ENCODE measurements at regions not wholly inside any gene's neighbourhood (a gene's known extent, or its start where the extent isn't known, plus 50 kb on each side); places are given as distances from the start of the nearest gene placed in this dataset.

DNA sequence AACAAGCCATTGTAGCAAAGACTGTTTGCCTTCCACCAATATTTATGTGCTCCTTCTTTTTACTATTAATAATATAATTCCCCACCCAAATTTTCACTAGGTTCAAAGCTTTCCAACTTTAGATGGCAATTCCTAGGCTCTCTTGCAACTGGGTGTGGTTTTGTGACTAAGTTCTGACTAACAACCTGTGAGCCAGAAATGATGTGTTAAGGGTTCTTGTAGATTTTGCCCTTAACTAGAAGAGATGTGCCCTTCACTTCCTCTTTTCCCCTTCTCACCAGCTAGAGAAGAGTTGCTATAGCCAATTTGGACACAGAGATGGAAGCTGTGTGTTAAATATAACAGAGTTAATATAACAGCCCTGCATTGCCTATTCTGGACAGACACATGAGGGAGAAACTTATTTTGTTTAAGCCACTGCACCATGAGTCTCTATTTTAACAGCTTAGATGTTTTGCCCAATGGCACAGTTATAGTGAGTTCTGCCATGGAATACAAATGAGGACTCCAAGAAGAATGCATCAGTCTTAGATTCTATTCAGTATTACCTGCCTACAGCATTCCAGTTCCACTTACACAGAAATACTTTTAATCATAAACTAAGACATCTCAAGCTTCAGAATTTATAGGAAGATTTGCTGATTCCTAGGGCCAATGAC is 216.2 kb downstream of the DUSP6 start:
- no peak overlapping the region for H3K4me3 ChIP-seq (ENCODE audit: low read length)
- H3K9me3 ChIP-seq (ENCODE audit: insufficient read depth, low read depth, low read length): no peaks in the 10 kb centered on the region
- H3K27me3 ChIP-seq (ENCODE audit: insufficient read depth, low read length): no peaks in the 10 kb centered on the region
- no peak overlapping the region for H3K27ac ChIP-seq (ENCODE audit: low read depth, low read length)
- no peak overlapping the region for H3K9ac ChIP-seq (ENCODE audit: low read depth, low read length)
- 0 out of 2 replicates have a peak, but pooled peaks cover 3% of the 10 kb centered on the region for H3K4me1 ChIP-seq (ENCODE audit: insufficient read depth, low read length)
- H3K36me3 ChIP-seq (ENCODE audit: insufficient read depth, low read length): no peaks in the 10 kb centered on the region

DNA sequence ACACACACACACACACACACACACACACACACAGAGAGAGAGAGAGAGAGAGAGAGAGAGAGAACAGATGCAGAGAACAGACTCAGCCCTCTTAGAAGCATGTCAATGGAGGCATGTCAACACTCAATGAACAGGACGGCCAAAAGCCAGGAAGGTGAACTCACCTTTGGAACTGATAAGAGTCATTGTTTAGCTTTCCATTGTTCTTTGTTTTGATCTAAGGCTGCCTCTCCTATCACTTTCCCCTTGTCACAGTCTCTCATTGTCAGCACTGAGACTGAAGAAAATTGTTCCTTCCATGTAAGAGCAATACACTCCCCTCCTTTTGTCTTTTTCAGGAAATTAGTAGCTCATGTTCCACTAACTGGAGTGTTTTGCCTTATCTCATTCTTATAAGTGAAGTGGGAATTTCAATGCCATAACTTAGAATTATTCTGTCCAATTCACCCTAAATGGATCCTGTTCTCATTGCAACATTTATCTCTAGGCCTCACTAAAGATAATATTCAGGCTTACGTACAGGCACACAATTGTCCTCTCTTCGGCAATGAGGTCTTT is 218.0 kb downstream of the DUSP6 start:
- Histone ChIP-seq H3K36me3 (ENCODE audit: insufficient read depth, low read length) (no peaks in the 10 kb centered on the region), H3K9me3 (ENCODE audit: insufficient read depth, low read depth, low read length) (no peaks in the 10 kb centered on the region), H3K27me3 (ENCODE audit: insufficient read depth, low read length) (no peaks in the 10 kb centered on the region), H3K27ac (ENCODE audit: low read depth, low read length) (no peak overlapping the region), H3K4me3 (ENCODE audit: low read length) (no peak overlapping the region), H3K4me1 (ENCODE audit: insufficient read depth, low read length) (0 out of 2 replicates have a peak, but pooled peaks cover 3% of the 10 kb centered on the region), H3K9ac (ENCODE audit: low read depth, low read length) (no peak overlapping the region)
- WGBS: 94% methylated on average over 3 of the region's 3 CpGs

DNA sequence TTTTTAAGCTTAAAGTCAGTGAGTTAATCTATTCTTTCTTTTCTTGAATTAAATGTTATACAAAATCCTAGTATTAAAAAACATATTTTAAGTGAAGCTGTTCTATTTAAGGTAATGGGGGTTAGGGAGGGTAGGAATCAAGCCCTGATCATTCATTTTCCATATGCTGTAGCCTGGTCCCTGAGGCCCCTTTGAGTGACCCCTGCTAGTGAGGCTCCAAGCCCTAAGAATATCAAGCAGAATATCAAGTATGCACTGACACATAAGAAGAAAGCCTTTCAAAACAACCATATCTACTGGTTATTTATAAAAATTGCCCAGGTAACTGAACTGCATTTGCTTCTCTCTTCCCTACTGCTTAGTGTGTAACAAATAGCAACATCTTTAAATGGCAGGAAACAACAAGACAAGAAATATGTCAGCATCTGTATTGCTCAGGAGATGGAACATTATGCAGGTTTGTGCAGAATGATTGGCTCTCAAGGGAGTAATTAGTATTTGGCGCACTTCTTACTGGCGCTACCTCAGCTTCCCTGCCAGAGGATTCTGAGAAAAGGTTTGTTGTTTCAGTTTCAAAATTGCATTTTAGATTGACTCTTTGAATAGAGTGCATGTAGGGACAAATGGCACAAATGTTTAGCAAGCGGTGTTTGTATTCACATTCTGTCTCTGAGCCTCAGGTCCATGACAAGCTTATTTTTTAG is 223.0 kb downstream of the DUSP6 start:
- H3K4me3 ChIP-seq (ENCODE audit: low read length): no peak overlapping the region
- H3K36me3 ChIP-seq (ENCODE audit: insufficient read depth, low read length): no peaks in the 10 kb centered on the region
- no peaks in the 10 kb centered on the region for H3K4me1 ChIP-seq (ENCODE audit: insufficient read depth, low read length)
- H3K27ac ChIP-seq (ENCODE audit: low read depth, low read length): no peak overlapping the region
- no peaks in the 10 kb centered on the region for H3K9me3 ChIP-seq (ENCODE audit: insufficient read depth, low read depth, low read length)
- 98% methylated on average over 3 of the region's 3 CpGs for WGBS
- H3K27me3 ChIP-seq (ENCODE audit: insufficient read depth, low read length): no peaks in the 10 kb centered on the region
- no peak overlapping the region for H3K9ac ChIP-seq (ENCODE audit: low read depth, low read length)

DNA sequence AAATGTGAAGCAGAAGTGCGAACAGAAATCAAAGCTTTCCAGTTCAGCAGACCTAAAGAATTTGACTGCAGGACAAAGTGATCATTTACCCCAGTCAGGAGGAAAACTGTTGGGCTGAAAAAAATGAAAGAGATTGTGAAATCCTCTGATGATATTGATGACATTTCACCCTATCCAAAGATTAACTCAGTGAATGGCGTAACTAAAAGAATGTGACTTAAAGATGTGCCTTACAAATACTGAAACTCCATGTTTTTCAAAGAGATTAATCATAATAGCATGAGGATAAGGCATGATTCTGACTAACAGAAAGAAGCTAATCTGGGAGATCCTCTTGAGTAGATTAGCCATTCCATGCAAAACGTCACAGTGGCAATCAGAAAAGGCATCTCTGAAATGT is 225.6 kb downstream of the DUSP6 start:
- H3K9ac ChIP-seq (ENCODE audit: low read depth, low read length): no peak overlapping the region
- H3K27ac ChIP-seq (ENCODE audit: low read depth, low read length): no peak overlapping the region
- H3K4me3 ChIP-seq (ENCODE audit: low read length): no peak overlapping the region
- no peaks in the 10 kb centered on the region for H3K4me1 ChIP-seq (ENCODE audit: insufficient read depth, low read length)
- H3K9me3 ChIP-seq (ENCODE audit: insufficient read depth, low read depth, low read length): no peaks in the 10 kb centered on the region
- H3K36me3 ChIP-seq (ENCODE audit: insufficient read depth, low read length): no peaks in the 10 kb centered on the region
- no peaks in the 10 kb centered on the region for H3K27me3 ChIP-seq (ENCODE audit: insufficient read depth, low read length)
- WGBS: 87% methylated on average over 2 of the region's 3 CpGs

DNA sequence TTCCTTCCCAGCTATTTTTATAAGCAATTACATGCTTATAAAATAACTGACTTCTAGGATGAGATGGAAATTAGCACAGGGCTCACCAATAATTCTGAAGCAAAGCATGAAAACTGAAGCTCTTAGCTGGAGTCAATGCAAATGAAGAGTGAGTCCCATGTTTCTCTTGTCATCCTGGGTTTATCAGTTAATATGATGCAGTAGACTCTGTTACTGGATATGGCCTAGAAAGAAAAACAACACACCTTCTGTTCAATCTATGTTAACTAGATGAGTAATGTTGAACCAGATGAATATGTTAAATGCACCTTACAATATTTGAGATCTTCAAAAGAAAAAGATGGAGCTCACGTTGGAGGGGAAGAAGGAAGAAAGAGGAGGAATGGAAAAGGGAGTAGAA is 229.4 kb downstream of the DUSP6 start:
- no peak overlapping the region for H3K9ac ChIP-seq (ENCODE audit: low read depth, low read length)
- WGBS: 100% methylated on average over 1 of the region's 1 CpG
- no peaks in the 10 kb centered on the region for H3K9me3 ChIP-seq (ENCODE audit: insufficient read depth, low read depth, low read length)
- no peak overlapping the region for H3K27ac ChIP-seq (ENCODE audit: low read depth, low read length)
- H3K4me3 ChIP-seq (ENCODE audit: low read length): no peak overlapping the region
- H3K4me1 ChIP-seq (ENCODE audit: insufficient read depth, low read length): no peaks in the 10 kb centered on the region
- H3K36me3 ChIP-seq (ENCODE audit: insufficient read depth, low read length): no peaks in the 10 kb centered on the region
- H3K27me3 ChIP-seq (ENCODE audit: insufficient read depth, low read length): no peaks in the 10 kb centered on the region

DNA sequence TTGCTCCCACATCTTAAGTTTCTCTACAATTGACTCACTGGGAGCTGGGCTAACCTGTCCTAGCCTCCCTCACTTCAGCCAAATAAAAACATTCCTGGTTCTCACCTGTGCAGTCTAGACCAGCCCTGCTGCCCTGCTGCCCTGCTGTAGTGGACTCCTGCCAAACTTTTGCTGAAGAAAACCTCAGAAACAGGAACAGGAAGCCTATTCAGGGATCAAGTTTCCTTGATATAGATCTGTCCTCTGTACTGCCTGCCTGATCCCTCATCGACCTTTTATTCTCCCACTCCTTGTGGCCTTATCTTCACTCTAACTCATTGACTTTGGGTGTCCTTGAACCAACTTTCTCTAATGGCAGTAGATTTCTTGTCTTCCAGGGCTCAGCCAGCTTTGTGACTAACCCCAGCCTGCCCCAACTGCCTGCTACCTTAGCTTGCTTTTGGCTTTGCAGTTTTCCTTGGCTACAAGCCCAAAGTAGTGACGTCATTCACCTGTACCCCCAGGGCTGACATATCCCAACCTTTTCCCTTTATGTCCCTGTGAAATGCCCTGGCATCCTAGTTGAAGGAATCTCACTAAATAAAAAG is 234.8 kb downstream of the DUSP6 start:
- Histone ChIP-seq H3K4me1 (ENCODE audit: insufficient read depth, low read length) (no peaks in the 10 kb centered on the region), H3K9ac (ENCODE audit: low read depth, low read length) (no peak overlapping the region), H3K9me3 (ENCODE audit: insufficient read depth, low read depth, low read length) (no peaks in the 10 kb centered on the region), H3K27me3 (ENCODE audit: insufficient read depth, low read length) (no peaks in the 10 kb centered on the region), H3K36me3 (ENCODE audit: insufficient read depth, low read length) (no peaks in the 10 kb centered on the region), H3K4me3 (ENCODE audit: low read length) (no peak overlapping the region), H3K27ac (ENCODE audit: low read depth, low read length) (no peak overlapping the region)
- WGBS: 78% methylated on average over 2 of the region's 2 CpGs

DNA sequence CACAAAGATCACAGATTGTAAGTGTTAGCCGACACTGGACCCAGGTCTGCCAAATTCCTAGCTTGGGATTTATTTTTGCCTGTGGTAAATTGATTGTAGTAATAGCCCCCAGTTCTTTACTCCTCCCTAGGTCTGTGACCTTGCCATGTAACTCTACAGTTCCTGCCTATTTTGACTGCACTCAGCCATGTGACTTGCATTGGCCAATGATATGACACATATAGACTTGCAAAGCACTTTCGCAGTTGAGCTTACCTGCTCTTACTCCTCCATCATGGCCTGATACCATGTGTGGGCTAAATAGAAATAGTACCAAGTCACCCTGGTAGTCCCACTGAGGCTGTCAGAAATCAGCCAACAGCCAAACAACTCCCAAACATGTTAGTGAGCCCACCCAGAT is 240.3 kb downstream of the DUSP6 start:
- Histone ChIP-seq H3K4me3 (ENCODE audit: low read length) (no peak overlapping the region), H3K9ac (ENCODE audit: low read depth, low read length) (no peak overlapping the region), H3K27ac (ENCODE audit: low read depth, low read length) (no peak overlapping the region), H3K9me3 (ENCODE audit: insufficient read depth, low read depth, low read length) (no peaks in the 10 kb centered on the region), H3K27me3 (ENCODE audit: insufficient read depth, low read length) (no peaks in the 10 kb centered on the region), H3K4me1 (ENCODE audit: insufficient read depth, low read length) (peaks cover 8% of the 10 kb centered on the region; the same call in 1 of the 2 replicates), H3K36me3 (ENCODE audit: insufficient read depth, low read length) (no peaks in the 10 kb centered on the region)
- 97% methylated on average over 2 of the region's 2 CpGs for WGBS

DNA sequence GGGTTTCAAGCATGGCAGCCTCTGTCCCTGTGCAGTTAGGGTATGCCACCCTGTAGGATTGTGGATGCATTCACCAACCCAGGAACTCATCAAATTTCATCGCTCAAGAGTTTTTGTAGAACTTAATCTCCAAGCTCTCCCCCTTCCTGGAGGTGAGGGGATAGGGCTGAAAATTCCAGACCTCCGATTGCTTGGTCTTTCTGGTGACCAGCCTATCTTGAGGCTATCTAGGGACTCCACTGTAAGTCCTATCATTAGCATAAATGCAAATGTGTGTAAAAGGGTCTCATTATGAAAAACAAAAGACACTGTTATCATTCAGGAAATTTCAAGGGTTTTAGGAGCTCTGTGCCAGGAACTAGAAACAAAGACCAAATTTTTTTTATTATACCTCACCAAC is 244.0 kb downstream of the DUSP6 start:
- WGBS: 80% methylated on average over 1 of the region's 2 CpGs
- no peak overlapping the region for H3K27ac ChIP-seq (ENCODE audit: low read depth, low read length)
- no peak overlapping the region for H3K4me3 ChIP-seq (ENCODE audit: low read length)
- no peaks in the 10 kb centered on the region for H3K27me3 ChIP-seq (ENCODE audit: insufficient read depth, low read length)
- no peaks in the 10 kb centered on the region for H3K9me3 ChIP-seq (ENCODE audit: insufficient read depth, low read depth, low read length)
- H3K36me3 ChIP-seq (ENCODE audit: insufficient read depth, low read length): no peaks in the 10 kb centered on the region
- H3K4me1 ChIP-seq (ENCODE audit: insufficient read depth, low read length): peaks cover 8% of the 10 kb centered on the region; the same call in 1 of the 2 replicates
- H3K9ac ChIP-seq (ENCODE audit: low read depth, low read length): no peak overlapping the region

DNA sequence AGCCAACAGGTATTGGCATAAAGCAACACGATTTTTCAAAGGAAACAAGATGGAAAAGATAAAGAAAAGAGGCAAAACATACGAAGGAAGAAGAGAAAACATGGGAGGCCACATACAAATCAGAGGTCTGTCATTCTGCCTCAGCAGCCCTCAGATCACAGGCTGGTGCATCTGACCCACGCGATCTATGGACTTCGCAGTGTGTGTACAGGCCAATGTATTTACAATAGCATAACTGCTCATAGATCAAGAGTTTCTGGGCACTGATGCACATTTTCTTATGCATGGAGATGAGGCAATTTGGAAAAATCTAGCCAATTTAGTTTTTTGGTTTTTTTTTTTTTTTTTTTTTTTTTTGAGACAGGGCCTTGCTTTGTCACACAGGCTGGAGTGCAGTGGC is 245.4 kb downstream of the DUSP6 start:
- no peak overlapping the region for H3K27ac ChIP-seq (ENCODE audit: low read depth, low read length)
- no peaks in the 10 kb centered on the region for H3K36me3 ChIP-seq (ENCODE audit: insufficient read depth, low read length)
- no peaks in the 10 kb centered on the region for H3K27me3 ChIP-seq (ENCODE audit: insufficient read depth, low read length)
- no peak overlapping the region for H3K9ac ChIP-seq (ENCODE audit: low read depth, low read length)
- 94% methylated on average over 5 of the region's 5 CpGs for WGBS
- peaks cover 8% of the 10 kb centered on the region for H3K4me1 ChIP-seq (ENCODE audit: insufficient read depth, low read length)
- no peaks in the 10 kb centered on the region for H3K9me3 ChIP-seq (ENCODE audit: insufficient read depth, low read depth, low read length)
- H3K4me3 ChIP-seq (ENCODE audit: low read length): no peak overlapping the region

DNA sequence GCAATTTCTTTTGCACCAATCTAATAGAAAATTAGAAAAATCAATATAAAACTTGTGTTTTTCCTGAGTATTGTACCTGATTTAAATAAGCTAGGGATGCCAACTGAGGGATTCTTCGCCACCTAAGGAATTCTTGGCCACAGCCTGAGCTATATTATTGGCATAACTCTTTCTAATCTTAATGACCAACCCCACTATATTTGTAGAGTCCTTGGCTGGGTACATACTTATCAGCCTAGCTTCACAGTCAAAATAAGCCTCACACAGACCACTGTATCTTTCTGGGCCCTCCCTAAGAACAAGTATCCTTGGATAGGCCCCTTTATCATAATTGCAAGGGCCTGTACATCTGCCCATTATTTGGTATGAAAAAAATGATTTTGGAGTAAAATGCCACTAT is 247.1 kb downstream of the DUSP6 start:
- no peaks in the 10 kb centered on the region for H3K36me3 ChIP-seq (ENCODE audit: insufficient read depth, low read length)
- H3K4me3 ChIP-seq (ENCODE audit: low read length): no peak overlapping the region
- WGBS: 100% methylated on average over 1 of the region's 1 CpG
- no peaks in the 10 kb centered on the region for H3K27me3 ChIP-seq (ENCODE audit: insufficient read depth, low read length)
- H3K27ac ChIP-seq (ENCODE audit: low read depth, low read length): no peak overlapping the region
- no peaks in the 10 kb centered on the region for H3K9me3 ChIP-seq (ENCODE audit: insufficient read depth, low read depth, low read length)
- no peak overlapping the region for H3K9ac ChIP-seq (ENCODE audit: low read depth, low read length)
- H3K4me1 ChIP-seq (ENCODE audit: insufficient read depth, low read length): peaks cover 25% of the 10 kb centered on the region

DNA sequence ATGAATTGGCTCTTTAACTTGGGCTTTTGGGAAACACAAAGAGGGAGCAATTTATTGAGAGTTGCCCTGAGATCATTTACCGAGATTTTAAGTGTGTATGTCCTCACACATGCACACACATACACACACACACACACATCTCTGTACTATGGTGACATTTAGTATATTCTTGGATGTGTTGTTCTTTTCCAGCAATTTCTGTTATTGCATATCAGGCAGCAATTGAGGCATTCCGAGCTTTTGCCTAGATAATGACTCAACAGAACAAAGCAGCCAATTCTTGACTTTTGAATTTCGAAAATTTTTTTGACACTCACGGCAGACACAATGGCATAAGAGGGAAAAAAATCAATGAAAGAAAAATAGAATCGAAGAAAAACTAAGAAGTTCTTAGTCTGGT is 248.5 kb downstream of the DUSP6 start:
- WGBS: 73% methylated on average over 4 of the region's 5 CpGs
- Histone ChIP-seq H3K9ac (ENCODE audit: low read depth, low read length) (no peak overlapping the region), H3K27me3 (ENCODE audit: insufficient read depth, low read length) (no peaks in the 10 kb centered on the region), H3K9me3 (ENCODE audit: insufficient read depth, low read depth, low read length) (no peaks in the 10 kb centered on the region), H3K27ac (ENCODE audit: low read depth, low read length) (no peak overlapping the region), H3K4me1 (ENCODE audit: insufficient read depth, low read length) (peaks cover 36% of the 10 kb centered on the region), H3K4me3 (ENCODE audit: low read length) (no peak overlapping the region), H3K36me3 (ENCODE audit: insufficient read depth, low read length) (no peaks in the 10 kb centered on the region)
